ENCODE measurements at regions not wholly inside any gene's neighbourhood (a gene's known extent, or its start where the extent isn't known, plus 50 kb on each side); places are given as distances from the start of the nearest gene placed in this dataset.

- no peak overlapping the region for H3K4me2 ChIP-seq (ENCODE audit: low read depth, low read length)
- CTCF ChIA-PET, result interaction anchor here (1.0 kb wide), 1 partner anchor 17 kb away, joined by 3 read pairs; no protein-coding TSS in a partner anchor
These were observed 372.8 kb upstream of the CELF2 start for GRCh38 chr10:10644676-10645385.

More at GRCh38 chr10:10644676-10645385, 372.8 kb upstream of the CELF2 start:
- Histone ChIP-seq H2BK20ac (ENCODE audit: low read depth, low read length) (peak overlapping the region; percentile 33), H4K5ac (ENCODE audit: low read depth, low read length) (peak overlapping the region; percentile 67), H3K14ac (replicated peaks; ENCODE audit: low read depth, low read length) (0 out of 2 replicates have a peak overlapping the region, but pooled peaks have one; percentile 20), H3K4me1 (ENCODE audit: control insufficient read depth, insufficient read depth, low read length) (peaks cover 10% of the 10 kb centered on the region), H3K27me3 (ENCODE audit: control insufficient read depth, insufficient read depth, low read length) (no peaks in the 10 kb centered on the region), H3K9me1 (ENCODE audit: insufficient read depth, low read length) (no peaks in the 10 kb centered on the region), H2BK120ac (ENCODE audit: low read depth, low read length) (peak overlapping the region; percentile 26), H3K18ac (ENCODE audit: low read depth, low read length) (peak overlapping the region; percentile 46), H3K23ac (ENCODE audit: low read depth, low read length) (no peak overlapping the region), H3K79me1 (ENCODE audit: low read depth in 1 of 2, low read length in 2 of 2) (no peaks in the 10 kb centered on the region), H3K56ac (ENCODE audit: extremely low read depth, insufficient read depth, low read length) (no peak overlapping the region), H2AK5ac (ENCODE audit: low read depth, low read length) (no peak overlapping the region), H4K20me1 (ENCODE audit: insufficient read depth, low read length) (no peaks in the 10 kb centered on the region), H3K4ac (ENCODE audit: low read depth, low read length) (peak overlapping the region; percentile 41; the same call in 1 of the 2 replicates), H3K36me3 (ENCODE audit: control insufficient read depth, insufficient read depth, low read length) (no peaks in the 10 kb centered on the region), H3K9ac (ENCODE audit: low read depth, low read length) (no peak overlapping the region), H4K91ac (ENCODE audit: insufficient read depth, low read depth, low read length) (peak overlapping the region; percentile 13; the same call in 1 of the 2 replicates), H3K27ac (ENCODE audit: insufficient read depth, low read length) (no peak overlapping the region), H2BK15ac (ENCODE audit: low read depth, low read length) (0 out of 3 replicates have a peak overlapping the region, but pooled peaks have one; percentile 14), H3K4me3 (ENCODE audit: insufficient read depth, low read depth, low read length) (no peak overlapping the region), H2BK5ac (ENCODE audit: low read depth, low read length, poor library complexity, severe bottlenecking) (no peak overlapping the region), H3K9me3 (ENCODE audit: control insufficient read depth, insufficient read depth, low read length) (no peaks in the 10 kb centered on the region; the same call in 1 of the 2 replicates), H4K8ac (ENCODE audit: low read depth in 2 of 2, low read length in 2 of 2) (no peak overlapping the region), H2AK9ac (replicated peaks; ENCODE audit: low read depth, low read length, poor library complexity) (no peak overlapping the region), H2AFZ (replicated peaks; ENCODE audit: low read length, poor library complexity) (peak overlapping the region; percentile 18)
- dilution Hi-C loops (cut with HindIII; ENCODE audit: low sequenced_read_pairs, unreplicated experiment), result no loop called here
- POLR2A ChIA-PET (ENCODE audit: unreplicated experiment), result no interaction called here
- intact Hi-C loops (cut with micrococcal nuclease), result no loop called here
- no peak for TF ChIP-seq MAFK (IDR thresholded peaks at IDR 0.05; ENCODE audit: low read depth, low read length)
- WGBS, 2 experiments (ENCODE audit: extremely low coverage in 2 of 2, insufficient read length in 1 of 2), result no CpG with 5 or more reads among the region's 9 CpGs
- in situ Hi-C loops (cut with MboI; ENCODE audit: low sequenced_read_pairs), result no loop called here
- no peak for DNase-seq
- BruUV-seq (replicated peaks), result no TSS peak
- no peak for ATAC-seq (ENCODE audit: low read depth)

Measured in IMR-90 (cell line).